Panc1 (cell line): ENCODE measurements at regions not wholly inside any gene's neighbourhood (a gene's known extent, or its start where the extent isn't known, plus 50 kb on each side); places are given as distances from the start of the nearest gene placed in this dataset.

ENCODE experiments used
- ATAC-seq: fragments of 200-7000 bp; cut with Tn5 transposase; 2 replicates; pipeline ENCODE4 v1.9.1; 2020; ENCODE audit warnings: mild to moderate bottlenecking, moderate library complexity
- BruUV-seq: library from RNA; stranded (reverse); fragments of 400-500 nt; replicated peaks from 2 replicates; lab custom pipeline; 2021; lab: Mats Ljungman, UMichigan
- CTCF ChIA-PET: fragments of 300-600 bp; sonication (Branson Sonifier 250); formaldehyde crosslinking; loops from one replicate; lab custom pipeline; 2022; ENCODE audit warnings: antibody characterized with exemption; lab: Charles Lee
- POLR2A ChIA-PET: fragments of 300-600 bp; sonication (Branson Sonifier 250); formaldehyde crosslinking; loops from one replicate; lab custom pipeline; 2022; ENCODE audit warnings: antibody characterized with exemption; lab: Charles Lee
- DNase-seq: peaks from one replicate; pipeline ENCODE4 v3.0.0-alpha.2; 2010; ENCODE audit warnings: low read depth, low spot score
- H3K27ac ChIP-seq: 2 replicates; pipeline ENCODE4 v1.5.1; 2011; ENCODE audit warnings: mild to moderate bottlenecking, low read length, inconsistent platforms
- H3K27me3 ChIP-seq: fragments of 200-500 bp; sonication (Bioruptor generic); 2 replicates; pipeline ENCODE4 v1.6.0; 2014; ENCODE audit warnings: low read length, inconsistent platforms; ENCODE audit not compliant: control insufficient read depth, insufficient read depth
- H3K36me3 ChIP-seq: fragments of 200-500 bp; sonication (Bioruptor generic); 2 replicates; pipeline ENCODE4 v1.5.1; 2014; ENCODE audit warnings: inconsistent platforms, mild to moderate bottlenecking, low read length, moderate library complexity; ENCODE audit not compliant: control insufficient read depth, insufficient read depth
- H3K4me1 ChIP-seq: 2 replicates; pipeline ENCODE4 v1.5.1; 2011; ENCODE audit warnings: inconsistent platforms, mild to moderate bottlenecking, low read length, moderate library complexity; ENCODE audit not compliant: control insufficient read depth, insufficient read depth
- H3K4me3 ChIP-seq, 2 experiments: 2 replicates each; pipeline ENCODE4 v1.5.1; 2011 to 2012; ENCODE audit warnings: low read depth in 2 of 2, low read length in 2 of 2, mild to moderate bottlenecking in 2 of 2, inconsistent platforms in 1 of 2, moderate library complexity in 1 of 2
- H3K9me3 ChIP-seq: fragments of 200-500 bp; sonication (Bioruptor generic); 2 replicates; pipeline ENCODE4 v1.5.1; 2014; ENCODE audit warnings: low read depth, mild to moderate bottlenecking, inconsistent platforms, low read length, moderate library complexity; ENCODE audit not compliant: control insufficient read depth, insufficient read depth
- POLR2AphosphoS5 ChIP-seq: IDR thresholded peaks from 2 replicates; pipeline ENCODE4 v1.6.1; 2012; ENCODE audit warnings: mild to moderate bottlenecking, low read depth, low read length, moderate library complexity
- SIN3A ChIP-seq: IDR thresholded peaks from 2 replicates; pipeline ENCODE4 v1.6.1; 2012; ENCODE audit warnings: low read depth, mild to moderate bottlenecking, low read length, moderate library complexity, borderline replicate concordance; ENCODE audit not compliant: insufficient read depth
- TCF7L2 ChIP-seq: IDR thresholded peaks from 2 replicates; pipeline ENCODE4 v1.6.1; 2011; ENCODE audit warnings: mild to moderate bottlenecking, low read depth, low read length, inconsistent platforms
- in situ Hi-C: cut with HindIII; loops from 2 replicates; pipeline ENCODE4 v1.10.0; 2016; ENCODE audit warnings: low sequenced_read_pairs, low pct_unique_long_range_greater_than_20kb
- intact Hi-C: fragments of 100-400 bp; cut with micrococcal nuclease; formaldehyde crosslinking; loops from one replicate; pipeline ENCODE4 v1.10.0; 2022; ENCODE audit not compliant: unreplicated experiment
- TF ChIP-seq, protein P1 (sequence below), 2 experiments: IDR thresholded peaks; 2 replicates each; pipeline ENCODE4 v1.6.1; 2011 to 2012; ENCODE audit warnings: low read depth in 2 of 2, control low read depth in 1 of 2, low read length in 1 of 2, mild to moderate bottlenecking in 1 of 2, moderate library complexity in 1 of 2; ENCODE audit not compliant: insufficient read depth in 1 of 2
- TF ChIP-seq, protein P2 (sequence below): fragments of 450-650 bp; IDR thresholded peaks from 2 replicates; pipeline ENCODE4 v1.5.1; 2017; ENCODE audit warnings: mild to moderate bottlenecking

DNA sequence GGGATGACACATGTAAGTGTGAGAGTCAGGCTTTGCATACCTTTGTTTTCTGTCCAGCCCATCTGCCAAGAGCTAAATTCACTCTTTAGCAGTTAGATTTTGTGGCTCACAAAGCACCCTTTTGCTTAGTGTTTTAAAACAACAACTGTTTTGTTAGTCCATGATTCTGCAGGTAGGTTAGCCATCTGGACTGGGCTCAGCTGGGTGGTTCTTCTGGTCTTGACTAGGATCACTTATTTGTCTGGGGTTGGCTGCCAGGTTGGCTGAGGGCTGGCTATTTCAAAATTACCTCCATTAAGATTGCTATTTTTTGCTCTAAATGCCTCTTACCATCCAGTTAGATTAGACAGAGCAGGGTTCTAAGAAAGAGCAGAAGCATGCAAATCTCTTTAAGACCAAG, 489.3 kb downstream of the BTBD3 start:
- Histone ChIP-seq H3K9me3 (no peaks in the 10 kb centered on the region), H3K36me3 (no peaks in the 10 kb centered on the region), H3K27ac (no peak overlapping the region), H3K27me3 (no peaks in the 10 kb centered on the region), H3K4me1 (no peaks in the 10 kb centered on the region), H3K4me3 (no peak overlapping the region)
- no peak for TF ChIP-seq POLR2AphosphoS5
- TF ChIP-seq TCF7L2: no peak
- TF ChIP-seq, protein P1, sequence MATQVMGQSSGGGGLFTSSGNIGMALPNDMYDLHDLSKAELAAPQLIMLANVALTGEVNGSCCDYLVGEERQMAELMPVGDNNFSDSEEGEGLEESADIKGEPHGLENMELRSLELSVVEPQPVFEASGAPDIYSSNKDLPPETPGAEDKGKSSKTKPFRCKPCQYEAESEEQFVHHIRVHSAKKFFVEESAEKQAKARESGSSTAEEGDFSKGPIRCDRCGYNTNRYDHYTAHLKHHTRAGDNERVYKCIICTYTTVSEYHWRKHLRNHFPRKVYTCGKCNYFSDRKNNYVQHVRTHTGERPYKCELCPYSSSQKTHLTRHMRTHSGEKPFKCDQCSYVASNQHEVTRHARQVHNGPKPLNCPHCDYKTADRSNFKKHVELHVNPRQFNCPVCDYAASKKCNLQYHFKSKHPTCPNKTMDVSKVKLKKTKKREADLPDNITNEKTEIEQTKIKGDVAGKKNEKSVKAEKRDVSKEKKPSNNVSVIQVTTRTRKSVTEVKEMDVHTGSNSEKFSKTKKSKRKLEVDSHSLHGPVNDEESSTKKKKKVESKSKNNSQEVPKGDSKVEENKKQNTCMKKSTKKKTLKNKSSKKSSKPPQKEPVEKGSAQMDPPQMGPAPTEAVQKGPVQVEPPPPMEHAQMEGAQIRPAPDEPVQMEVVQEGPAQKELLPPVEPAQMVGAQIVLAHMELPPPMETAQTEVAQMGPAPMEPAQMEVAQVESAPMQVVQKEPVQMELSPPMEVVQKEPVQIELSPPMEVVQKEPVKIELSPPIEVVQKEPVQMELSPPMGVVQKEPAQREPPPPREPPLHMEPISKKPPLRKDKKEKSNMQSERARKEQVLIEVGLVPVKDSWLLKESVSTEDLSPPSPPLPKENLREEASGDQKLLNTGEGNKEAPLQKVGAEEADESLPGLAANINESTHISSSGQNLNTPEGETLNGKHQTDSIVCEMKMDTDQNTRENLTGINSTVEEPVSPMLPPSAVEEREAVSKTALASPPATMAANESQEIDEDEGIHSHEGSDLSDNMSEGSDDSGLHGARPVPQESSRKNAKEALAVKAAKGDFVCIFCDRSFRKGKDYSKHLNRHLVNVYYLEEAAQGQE (IDR thresholded peaks at IDR 0.05; ENCODE audit: insufficient read depth in 1 of 2, low read depth in 2 of 2, low read length in 1 of 2): no peak
- TF ChIP-seq SIN3A: no peak
- TF ChIP-seq, protein P2, sequence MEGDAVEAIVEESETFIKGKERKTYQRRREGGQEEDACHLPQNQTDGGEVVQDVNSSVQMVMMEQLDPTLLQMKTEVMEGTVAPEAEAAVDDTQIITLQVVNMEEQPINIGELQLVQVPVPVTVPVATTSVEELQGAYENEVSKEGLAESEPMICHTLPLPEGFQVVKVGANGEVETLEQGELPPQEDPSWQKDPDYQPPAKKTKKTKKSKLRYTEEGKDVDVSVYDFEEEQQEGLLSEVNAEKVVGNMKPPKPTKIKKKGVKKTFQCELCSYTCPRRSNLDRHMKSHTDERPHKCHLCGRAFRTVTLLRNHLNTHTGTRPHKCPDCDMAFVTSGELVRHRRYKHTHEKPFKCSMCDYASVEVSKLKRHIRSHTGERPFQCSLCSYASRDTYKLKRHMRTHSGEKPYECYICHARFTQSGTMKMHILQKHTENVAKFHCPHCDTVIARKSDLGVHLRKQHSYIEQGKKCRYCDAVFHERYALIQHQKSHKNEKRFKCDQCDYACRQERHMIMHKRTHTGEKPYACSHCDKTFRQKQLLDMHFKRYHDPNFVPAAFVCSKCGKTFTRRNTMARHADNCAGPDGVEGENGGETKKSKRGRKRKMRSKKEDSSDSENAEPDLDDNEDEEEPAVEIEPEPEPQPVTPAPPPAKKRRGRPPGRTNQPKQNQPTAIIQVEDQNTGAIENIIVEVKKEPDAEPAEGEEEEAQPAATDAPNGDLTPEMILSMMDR: no peak
- DNase-seq (no peak), ATAC-seq (no peak)
- ChIA-PET CTCF (no interaction called here), POLR2A (no interaction called here)
- intact Hi-C loops: no loop called here
- BruUV-seq: no TSS peak
- in situ Hi-C loops: no loop called here

DNA sequence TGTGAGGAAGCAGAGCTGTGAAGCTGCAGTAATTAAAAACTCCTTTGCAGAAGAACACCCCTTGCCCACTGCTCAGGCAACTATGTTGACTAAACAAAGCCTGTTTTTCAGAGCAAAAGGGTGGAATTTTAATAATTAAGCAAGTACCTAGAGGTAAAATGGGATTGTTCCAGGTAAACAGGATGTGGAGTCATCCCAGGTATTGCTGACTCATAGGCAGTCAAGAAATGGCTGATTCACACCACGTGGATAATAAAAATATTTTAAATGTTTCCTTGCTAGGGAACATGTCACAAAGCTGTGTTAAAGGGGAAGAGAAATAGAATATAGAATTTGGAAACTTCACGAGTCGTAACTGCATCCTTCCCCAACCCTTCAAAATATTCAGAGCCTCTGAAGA, 491.8 kb downstream of the BTBD3 start:
- no TSS peak for BruUV-seq
- H3K4me3 ChIP-seq: no peak overlapping the region
- H3K4me1 ChIP-seq: no peaks in the 10 kb centered on the region
- no peak overlapping the region for H3K27ac ChIP-seq
- TF ChIP-seq POLR2AphosphoS5 (no peak), SIN3A (no peak), TCF7L2 (no peak)
- TF ChIP-seq, protein P2: no peak
- TF ChIP-seq, protein P1 (IDR thresholded peaks at IDR 0.05; ENCODE audit: insufficient read depth in 1 of 2, low read depth in 2 of 2, low read length in 1 of 2): no peak
- H3K27me3 ChIP-seq: no peaks in the 10 kb centered on the region
- ATAC-seq (no peak), DNase-seq (no peak)
- intact Hi-C loops (no loop called here), in situ Hi-C loops (no loop called here)
- H3K9me3 ChIP-seq: no peaks in the 10 kb centered on the region
- ChIA-PET POLR2A (no interaction called here), CTCF (no interaction called here)
- no peaks in the 10 kb centered on the region for H3K36me3 ChIP-seq
